OCI-LY1 (cell line): ENCODE measurements at regions not wholly inside any gene's neighbourhood (a gene's known extent, or its start where the extent isn't known, plus 50 kb on each side); places are given as distances from the start of the nearest gene placed in this dataset.

Source experiments
- H2AFZ ChIP-seq: fragments of 200-600 bp; sonication (generic), shearing (Covaris generic); 2 replicates; pipeline ENCODE4 v1.6.0; 2014; ENCODE audit warnings: antibody characterized with exemption, mild to moderate bottlenecking, low read length
- H3F3A ChIP-seq: fragments of 200-600 bp; sonication (generic), shearing (Covaris generic); 2 replicates; pipeline ENCODE4 v1.6.0; 2014; ENCODE audit warnings: mild to moderate bottlenecking, antibody characterized with exemption, low read length, moderate library complexity; ENCODE audit not compliant: insufficient read depth
- H3K27ac ChIP-seq: fragments of 200-600 bp; sonication (generic); 2 replicates; pipeline ENCODE4 v1.5.1; 2014; ENCODE audit warnings: low read length, mixed run types, mild to moderate bottlenecking, low read depth; ENCODE audit not compliant: poor library complexity, severe bottlenecking
- H3K27me3 ChIP-seq: fragments of 200-600 bp; sonication (generic); 2 replicates; pipeline ENCODE4 v1.6.0; 2014; ENCODE audit warnings: antibody characterized with exemption, mild to moderate bottlenecking, low read length, moderate library complexity; ENCODE audit not compliant: insufficient read depth
- H3K36me3 ChIP-seq: fragments of 200-600 bp; sonication (generic); 2 replicates; pipeline ENCODE4 v1.6.1; 2014; ENCODE audit warnings: mild to moderate bottlenecking, antibody characterized with exemption, low read length, moderate library complexity, mixed read lengths; ENCODE audit not compliant: insufficient read depth
- H3K4me1 ChIP-seq: fragments of 200-600 bp; sonication (generic); 2 replicates; pipeline ENCODE4 v1.5.1; 2014; ENCODE audit warnings: mild to moderate bottlenecking, low read length, moderate library complexity; ENCODE audit not compliant: insufficient read depth, severe bottlenecking
- H3K4me2 ChIP-seq: fragments of 200-600 bp; sonication (generic), shearing (Covaris generic); 2 replicates; pipeline ENCODE4 v1.6.1; 2014; ENCODE audit warnings: low read length
- H3K4me3 ChIP-seq: fragments of 200-600 bp; sonication (generic); 2 replicates; pipeline ENCODE4 v1.5.1; 2014; ENCODE audit warnings: low read length, low read depth, mild to moderate bottlenecking, mixed read lengths; ENCODE audit not compliant: poor library complexity, severe bottlenecking
- H3K79me2 ChIP-seq: fragments of 200-600 bp; shearing (Covaris generic); 2 replicates; pipeline ENCODE4 v1.6.1; 2016; ENCODE audit warnings: mixed run types, low read length, mixed read lengths; ENCODE audit not compliant: insufficient read depth
- H3K9ac ChIP-seq: fragments of 200-600 bp; sonication (generic), shearing (Covaris generic); 2 replicates; pipeline ENCODE4 v1.6.1; 2014; ENCODE audit warnings: mild to moderate bottlenecking, low read length, mixed read lengths
- H3K9me2 ChIP-seq: fragments of 200-600 bp; sonication (generic), shearing (Covaris generic); 2 replicates; pipeline ENCODE4 v1.6.1; 2014; ENCODE audit warnings: low read depth, mild to moderate bottlenecking, low read length, mixed read lengths
- H3K9me3 ChIP-seq: fragments of 200-600 bp; shearing (Covaris generic); 2 replicates; pipeline ENCODE4 v1.6.1; 2014; ENCODE audit warnings: low read length, mixed read lengths
- H4K20me1 ChIP-seq: fragments of 200-600 bp; sonication (generic), shearing (Covaris generic); 2 replicates; pipeline ENCODE4 v1.6.0; 2016; ENCODE audit warnings: mild to moderate bottlenecking, low read length; ENCODE audit not compliant: insufficient read depth
- CTCF ChIP-seq: fragments of 200-600 bp; sonication (generic), shearing (Covaris generic); IDR thresholded peaks from 2 replicates; pipeline ENCODE4 v1.5.1; 2017; ENCODE audit warnings: mild to moderate bottlenecking, antibody characterized with exemption, low read length, moderate library complexity, mixed read lengths
- EZH2 ChIP-seq: fragments of 200-600 bp; sonication (generic), shearing (Covaris generic); IDR thresholded peaks from 2 replicates; pipeline ENCODE4 v1.8.0; 2017; ENCODE audit warnings: borderline replicate concordance, mixed run types, mild to moderate bottlenecking, antibody characterized with exemption, low read length, moderate library complexity, mixed read lengths

GRCh38 chr2:65527451-65528240, 95.2 kb upstream of the SPRED2 start:
- H2AFZ ChIP-seq: no peak overlapping the region
- H3K27ac ChIP-seq: no peak overlapping the region

GRCh38 chr2:65525616-65526231, 93.3 kb upstream of the SPRED2 start:
- no peaks in the 10 kb centered on the region for H3K9me3 ChIP-seq
- no peaks in the 10 kb centered on the region for H3K9me2 ChIP-seq
- no peak overlapping the region for H3K4me2 ChIP-seq
- no peak overlapping the region for H3K27ac ChIP-seq
- H3K4me3 ChIP-seq: no peak overlapping the region
- no peaks in the 10 kb centered on the region for H4K20me1 ChIP-seq
- peaks cover 5% of the 10 kb centered on the region; the same call in 1 of the 2 replicates for H3K27me3 ChIP-seq
- no peaks in the 10 kb centered on the region for H3K36me3 ChIP-seq
- H3F3A ChIP-seq: no peaks in the 10 kb centered on the region
- H2AFZ ChIP-seq: no peak overlapping the region
- no peak overlapping the region for H3K9ac ChIP-seq
- no peaks in the 10 kb centered on the region for H3K4me1 ChIP-seq
- TF ChIP-seq CTCF (no peak), EZH2 (no peak)
- no peaks in the 10 kb centered on the region for H3K79me2 ChIP-seq

More at GRCh38 chr2:65527451-65528240, 95.2 kb upstream of the SPRED2 start:
- H3K4me1 ChIP-seq: no peaks in the 10 kb centered on the region
- no peaks in the 10 kb centered on the region for H3K9me2 ChIP-seq
- no peaks in the 10 kb centered on the region for H3K79me2 ChIP-seq
- H3K27me3 ChIP-seq: peaks cover 5% of the 10 kb centered on the region; the same call in 1 of the 2 replicates
- TF ChIP-seq CTCF: no peak
- TF ChIP-seq EZH2: no peak
- H4K20me1 ChIP-seq: no peaks in the 10 kb centered on the region
- no peaks in the 10 kb centered on the region for H3F3A ChIP-seq
- H3K36me3 ChIP-seq: no peaks in the 10 kb centered on the region
- H3K4me3 ChIP-seq: no peak overlapping the region
- no peak overlapping the region for H3K4me2 ChIP-seq
- no peak overlapping the region for H3K9ac ChIP-seq
- no peaks in the 10 kb centered on the region for H3K9me3 ChIP-seq

- no peaks in the 10 kb centered on the region for H3K79me2 ChIP-seq
- H3K9ac ChIP-seq: no peak overlapping the region
- no peaks in the 10 kb centered on the region for H3K9me2 ChIP-seq
- H3K9me3 ChIP-seq: no peaks in the 10 kb centered on the region
- H3K4me1 ChIP-seq: no peaks in the 10 kb centered on the region
- peaks cover 5% of the 10 kb centered on the region; the same call in 1 of the 2 replicates for H3K27me3 ChIP-seq
- H3K36me3 ChIP-seq: no peaks in the 10 kb centered on the region; the same call in 1 of the 2 replicates
- TF ChIP-seq EZH2 (no peak), CTCF (no peak)
- no peak overlapping the region for H3K27ac ChIP-seq
- no peak overlapping the region for H2AFZ ChIP-seq
- H3K4me3 ChIP-seq: no peak overlapping the region
- H3K4me2 ChIP-seq: no peak overlapping the region
- no peaks in the 10 kb centered on the region for H4K20me1 ChIP-seq
- H3F3A ChIP-seq: no peaks in the 10 kb centered on the region
Observed at GRCh38 chr2:65522922-65523321, 90.5 kb upstream of the SPRED2 start.
